NCI-H226 (cell line): ENCODE measurements at regions not wholly inside any gene's neighbourhood (a gene's known extent, or its start where the extent isn't known, plus 50 kb on each side); places are given as distances from the start of the nearest gene placed in this dataset.

Experiments
- DNase-seq: peaks from one replicate; pipeline ENCODE4 v3.0.0-alpha.2; 2015

- DNase-seq: no peak
Measured at GRCh38 chr17:69773081-69773480, 301.9 kb upstream of the KCNJ16 start.

DNA sequence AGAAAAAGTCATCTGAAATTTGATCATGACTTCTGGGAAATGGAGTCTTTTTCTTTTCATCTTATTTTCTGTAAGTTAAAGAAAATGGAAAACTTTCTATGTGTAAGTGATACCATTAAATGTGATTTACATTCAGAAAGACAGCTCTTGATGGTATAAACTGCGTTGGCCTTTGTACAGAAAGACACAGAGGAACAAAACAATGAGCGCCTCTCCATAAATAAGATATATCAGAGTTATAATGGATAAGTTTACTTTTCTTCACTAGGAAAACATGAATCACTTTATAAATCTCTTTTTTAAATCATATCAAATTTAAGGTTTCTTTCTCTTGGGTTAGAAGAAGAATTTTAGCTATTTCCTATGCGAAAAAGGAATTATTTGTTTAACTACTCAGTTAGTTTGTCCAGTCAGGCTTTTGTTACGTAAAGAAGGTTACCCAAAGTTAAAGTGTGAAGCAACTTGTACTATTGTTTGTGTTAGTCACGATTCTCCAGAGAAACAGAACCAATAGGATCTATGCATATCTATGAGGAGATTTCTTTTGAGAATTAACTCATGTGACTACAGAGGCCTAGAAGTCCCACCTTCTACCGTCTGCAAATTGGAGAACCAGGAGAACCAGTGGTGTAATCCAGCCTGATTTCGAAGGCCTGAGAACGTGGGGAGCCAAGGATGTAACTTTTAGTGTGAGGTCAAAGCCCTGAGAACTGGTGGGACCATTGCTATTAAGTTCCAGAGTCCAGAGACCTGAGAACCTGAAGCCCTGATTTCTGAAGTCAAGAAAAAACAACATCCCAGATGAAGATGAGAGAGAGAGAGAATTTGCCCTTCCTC lies 295.4 kb upstream of the KCNJ16 start:
- no peak for DNase-seq

DNA sequence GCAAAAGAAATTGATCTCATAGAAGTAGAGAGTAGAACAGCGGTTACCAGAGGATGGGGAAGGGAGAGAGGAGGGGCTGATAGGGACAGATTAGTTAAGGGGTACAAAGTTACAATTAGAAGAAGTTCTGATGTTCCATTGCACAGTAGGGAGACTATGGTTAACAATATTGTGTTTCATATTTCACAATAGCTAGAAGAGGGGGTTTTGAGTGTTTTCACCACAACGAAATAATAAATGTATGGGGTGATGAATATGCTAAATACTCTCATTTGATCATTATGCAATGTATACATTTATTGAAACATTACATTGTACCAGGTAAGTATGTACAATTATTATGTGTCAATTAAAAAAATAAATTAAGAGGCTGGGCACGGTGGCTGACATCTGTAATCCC lies 291.2 kb upstream of the KCNJ16 start:
- DNase-seq: no peak

GRCh38 chr17:69788957-69789356 lies 286.1 kb upstream of the KCNJ16 start:
- DNase-seq: no peak

DNA sequence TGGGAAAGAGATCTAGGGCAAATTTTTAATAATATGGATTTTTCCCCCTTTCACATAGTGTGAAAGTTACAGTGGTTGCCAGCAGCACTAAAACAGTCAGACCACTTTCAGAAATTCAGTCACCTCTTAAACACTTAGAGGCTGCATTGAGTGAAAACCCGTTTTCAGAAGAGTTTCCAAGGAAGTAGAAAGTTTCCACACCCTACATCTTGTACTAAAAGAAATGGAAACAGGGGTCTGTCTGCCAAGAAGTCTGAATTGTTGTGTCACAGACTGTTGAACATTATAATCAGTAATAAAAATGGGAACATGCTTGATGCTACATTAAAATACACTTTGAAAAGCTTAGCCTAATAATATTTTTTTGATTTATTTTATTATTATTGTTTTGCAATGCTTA lies 278.9 kb upstream of the KCNJ16 start:
- no peak for DNase-seq

- DNase-seq: no peak
Measured at GRCh38 chr17:69800870-69801269, 274.2 kb upstream of the KCNJ16 start.

GRCh38 chr17:69801368-69801767 lies 273.7 kb upstream of the KCNJ16 start:
- DNase-seq: no peak

DNA sequence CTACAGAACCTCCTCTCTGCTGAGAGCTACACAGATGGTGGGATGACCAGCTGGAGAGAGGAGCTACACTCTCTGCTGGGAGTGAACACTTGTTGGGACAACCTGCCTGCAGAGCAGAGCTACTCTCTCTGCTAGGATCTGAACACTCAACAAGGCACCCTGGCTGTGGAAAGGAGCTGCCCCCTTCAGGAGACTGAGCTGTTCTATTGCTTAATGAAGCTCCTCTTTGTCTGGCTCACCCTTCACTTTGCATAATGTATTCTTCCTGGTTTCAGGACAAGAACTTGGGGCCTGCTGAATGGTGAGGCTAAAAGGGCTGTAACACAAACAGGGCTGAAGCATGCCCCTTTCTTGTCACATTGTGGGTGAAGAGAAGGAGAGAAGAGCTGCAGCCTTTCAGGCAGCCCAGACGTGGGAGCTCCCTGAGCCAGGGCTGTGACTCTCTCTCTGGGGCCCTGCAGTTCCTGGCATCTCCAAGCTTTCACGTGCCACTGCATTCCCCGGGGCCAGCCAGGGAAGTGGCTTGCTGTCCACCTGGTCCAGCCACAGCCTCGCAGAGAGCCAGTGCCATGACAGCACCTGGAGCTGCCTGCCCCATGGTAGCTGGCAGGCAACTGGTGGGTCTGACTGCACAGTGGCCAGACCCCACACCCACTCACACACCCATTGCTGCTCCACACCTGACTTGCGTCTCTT lies 272.8 kb upstream of the KCNJ16 start:
- DNase-seq: no peak

GRCh38 chr17:69809331-69809730 lies 265.7 kb upstream of the KCNJ16 start:
- DNase-seq: no peak

- DNase-seq: no peak
Measured at GRCh38 chr17:69810326-69810965, 264.6 kb upstream of the KCNJ16 start.

- DNase-seq: no peak
Measured at GRCh38 chr17:69812240-69812837, 262.7 kb upstream of the KCNJ16 start.

DNA sequence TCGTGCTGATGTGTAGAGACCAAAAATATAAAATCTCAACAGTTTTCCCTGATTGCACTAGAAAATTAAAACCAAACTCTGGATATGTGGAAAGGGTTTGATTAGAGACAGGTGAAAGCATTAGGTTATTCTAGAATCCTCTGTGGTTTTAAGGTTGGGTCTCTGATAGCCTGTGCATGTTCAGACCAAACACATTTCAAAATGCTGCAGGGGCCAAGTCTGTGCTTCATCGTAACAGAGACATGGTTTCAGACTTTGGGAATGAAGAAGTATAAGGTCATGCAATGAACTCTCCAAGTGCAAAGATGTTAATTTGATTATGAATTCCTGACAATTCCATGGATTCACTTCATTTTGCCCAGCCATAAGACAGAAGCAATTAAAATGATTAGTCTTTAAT lies 261.0 kb upstream of the KCNJ16 start:
- no peak for DNase-seq

DNA sequence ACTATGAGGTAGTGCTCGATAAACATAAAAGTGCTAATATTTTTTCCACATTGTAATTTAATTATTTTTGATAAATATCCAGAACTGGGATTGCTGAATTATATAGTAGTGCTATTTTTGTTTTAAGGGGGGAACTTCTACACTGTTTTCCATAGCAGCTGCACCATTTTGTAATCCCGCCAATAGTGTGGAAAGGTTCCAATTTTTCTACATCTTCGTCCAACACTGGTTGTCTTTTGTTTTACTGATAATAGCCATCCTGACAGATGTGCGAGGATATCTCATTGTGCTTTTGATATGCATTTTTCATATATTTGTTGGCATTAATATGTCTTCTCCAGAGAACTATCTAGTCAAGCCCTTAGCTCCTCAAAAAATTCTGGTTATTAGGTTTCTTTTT lies 259.6 kb upstream of the KCNJ16 start:
- DNase-seq: no peak

- DNase-seq: no peak
Measured at GRCh38 chr17:69818467-69818866, 256.6 kb upstream of the KCNJ16 start.

DNA sequence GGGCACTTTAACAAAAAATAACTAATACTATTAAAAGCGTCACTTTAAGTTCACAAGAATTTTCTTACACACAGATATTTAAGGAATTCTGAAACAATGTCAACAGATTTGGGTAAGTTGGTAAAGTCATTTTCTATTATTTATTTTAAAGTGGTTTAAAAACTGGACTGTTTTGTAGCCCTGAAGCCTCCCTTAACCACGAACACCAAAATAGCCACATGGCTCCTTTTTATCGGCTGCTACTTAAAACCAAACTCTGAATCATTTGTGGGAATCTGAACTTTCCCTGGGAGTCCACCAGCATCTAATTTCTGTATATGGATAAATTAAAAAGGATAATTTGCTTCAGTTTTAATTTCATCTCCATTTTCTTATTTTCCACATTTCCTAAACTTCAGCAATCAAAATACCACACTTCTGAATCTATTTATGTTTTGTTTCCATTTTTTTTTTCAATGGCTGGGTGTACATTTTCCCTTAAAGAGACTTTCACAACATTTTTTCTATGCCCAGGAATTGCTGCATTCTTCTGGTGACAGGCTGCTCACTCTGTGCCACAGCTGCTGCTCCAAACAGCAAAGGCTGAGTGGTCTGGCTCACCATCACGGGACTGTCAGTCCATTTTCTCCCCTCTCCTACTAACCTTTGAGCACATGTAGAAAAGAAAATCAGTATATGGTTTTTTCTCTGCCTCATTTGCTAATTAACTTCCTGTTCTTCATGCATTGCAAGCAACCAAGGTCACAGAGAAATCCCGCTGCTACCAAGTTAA lies 255.5 kb upstream of the KCNJ16 start:
- no peak for DNase-seq

- DNase-seq: no peak
Measured at GRCh38 chr17:69820876-69821473, 254.1 kb upstream of the KCNJ16 start.

- DNase-seq: no peak
Measured at GRCh38 chr17:69822314-69822875, 252.6 kb upstream of the KCNJ16 start.

DNA sequence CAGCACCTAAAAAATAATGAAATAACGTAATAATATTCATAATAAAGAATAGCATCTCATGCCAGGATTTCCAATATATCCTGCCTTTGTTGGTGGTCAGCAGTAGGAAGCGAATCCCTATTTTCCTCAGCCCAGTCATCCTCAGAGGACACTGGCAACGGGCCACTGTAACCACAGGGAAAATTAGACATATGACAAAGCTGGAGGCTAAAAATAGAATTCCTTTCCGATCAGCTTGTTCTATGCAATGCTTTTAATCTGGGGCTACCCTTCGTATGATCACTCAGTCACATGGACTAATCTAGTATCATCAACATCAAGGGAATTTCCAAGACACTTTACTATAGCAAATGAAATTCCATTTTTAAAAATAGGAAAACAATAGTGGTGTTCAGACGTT lies 246.9 kb upstream of the KCNJ16 start:
- DNase-seq: no peak

DNA sequence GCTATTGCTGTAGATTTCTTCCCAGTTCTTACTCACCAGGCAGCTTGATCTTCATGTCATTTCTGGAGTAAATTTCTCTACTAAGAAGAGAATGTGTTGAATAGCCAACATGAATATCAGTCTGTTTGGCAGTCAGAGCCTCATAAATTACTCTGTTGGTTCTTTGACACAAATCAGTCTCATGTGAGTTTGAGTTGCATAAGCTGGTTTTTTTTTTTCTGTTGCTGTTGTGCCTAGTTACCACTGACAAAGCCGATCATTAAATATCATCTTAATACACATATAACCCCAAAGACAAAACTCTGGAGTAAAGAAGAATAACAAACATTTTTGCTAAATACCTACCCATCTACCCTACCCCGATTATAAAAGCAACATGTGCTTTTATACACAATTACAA lies 240.5 kb upstream of the KCNJ16 start:
- DNase-seq: no peak

DNA sequence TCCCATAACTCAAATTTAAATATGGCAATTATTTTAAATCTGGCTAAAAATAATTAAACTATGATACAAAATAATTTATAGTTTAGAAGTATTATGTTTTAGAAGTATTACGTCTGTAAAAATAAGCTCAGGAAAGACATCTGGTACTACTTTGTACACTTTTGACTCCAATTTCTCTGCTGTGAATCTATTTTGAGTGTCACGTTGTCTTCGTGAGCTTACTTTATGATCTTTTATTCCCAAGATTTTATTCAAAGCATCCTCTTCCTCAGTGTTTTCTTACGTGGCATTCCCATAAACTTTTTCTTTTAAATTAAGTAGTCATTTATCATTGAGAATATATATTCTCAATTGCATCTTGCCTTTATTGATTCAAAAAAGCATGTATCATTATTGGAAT lies 223.3 kb upstream of the KCNJ16 start:
- DNase-seq: no peak

DNA sequence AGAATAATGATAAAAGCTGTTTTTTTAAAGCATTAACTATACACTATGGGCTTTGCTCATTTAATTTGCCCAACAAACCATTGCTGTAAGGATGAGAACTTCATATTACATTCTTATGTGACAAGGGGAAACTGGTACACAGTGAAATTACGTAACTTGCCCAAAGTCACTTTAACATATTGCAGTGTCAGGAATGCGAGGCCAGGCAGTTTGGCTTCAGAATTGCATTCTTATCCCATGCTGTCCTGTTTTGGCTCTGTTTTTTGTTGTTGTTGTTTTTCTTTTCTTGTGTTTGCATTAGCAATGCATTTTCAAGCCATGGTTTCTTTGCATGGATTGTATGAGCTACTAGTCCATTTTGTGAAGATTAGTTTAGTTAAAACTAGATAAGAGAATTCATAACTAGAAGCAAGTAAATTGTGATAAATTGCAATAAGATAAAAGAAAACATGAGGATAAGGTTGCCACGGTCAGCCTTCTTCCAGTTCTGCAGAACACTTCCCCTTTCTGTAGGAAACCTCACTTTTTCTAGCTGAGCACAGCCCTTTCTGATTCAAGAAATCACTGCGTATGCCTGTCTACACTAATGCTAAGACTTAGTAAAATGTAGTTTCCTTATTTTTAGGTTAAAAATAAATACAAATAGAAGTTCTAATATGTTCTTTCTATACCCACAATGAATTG lies 221.3 kb upstream of the KCNJ16 start:
- no peak for DNase-seq
